CD4-positive, alpha-beta T cell (primary cell): ENCODE measurements at regions not wholly inside any gene's neighbourhood (a gene's known extent, or its start where the extent isn't known, plus 50 kb on each side); places are given as distances from the start of the nearest gene placed in this dataset.

ENCODE experiments used
- ATAC-seq: fragments of 200-7000 bp; cut with Tn5 transposase; one replicate; pipeline ENCODE4 v1.10.0; 2022; ENCODE audit warnings: mild to moderate bottlenecking; ENCODE audit not compliant: poor library complexity
- CTCF ChIA-PET: fragments of 350-600 bp; sonication (Branson Sonifier 250); formaldehyde crosslinking; loops from one replicate; lab custom pipeline; 2021; ENCODE audit warnings: antibody characterized with exemption, inconsistent platforms; lab: Charles Lee
- POLR2A ChIA-PET: fragments of 350-600 bp; sonication (Branson Sonifier 250); formaldehyde crosslinking; loops from one replicate; lab custom pipeline; 2021; ENCODE audit warnings: antibody characterized with exemption, inconsistent platforms; lab: Charles Lee
- DNase-seq, 14 experiments: peaks; one replicate each; pipeline ENCODE4 v3.0.0-alpha.2; 2013 to 2020; ENCODE audit warnings: mixed read lengths in 2 of 14
- H3K27ac ChIP-seq, 2 donors: one replicate each; pipeline versions ENCODE4 v1.5.1 to v1.7.0; 2013; ENCODE audit warnings: low read length in 2 of 2, low read depth in 1 of 2, mild to moderate bottlenecking in 1 of 2
- H3K27me3 ChIP-seq, 2 experiments: 1 replicate in 1 of 2; 2 replicates in 1 of 2; pipeline versions ENCODE4 v1.6.1 to v1.7.0; 2013; ENCODE audit warnings: low read length in 2 of 2, control low read depth in 1 of 2, mild to moderate bottlenecking in 1 of 2, moderate library complexity in 1 of 2; ENCODE audit not compliant: insufficient read depth in 2 of 2, control insufficient read depth in 1 of 2
- H3K36me3 ChIP-seq: one replicate; pipeline ENCODE4 v1.6.1; 2013; ENCODE audit warnings: low read length, control low read depth; ENCODE audit not compliant: insufficient read depth
- H3K4me1 ChIP-seq: one replicate; pipeline ENCODE4 v1.6.1; 2013; ENCODE audit warnings: low read length, control low read depth; ENCODE audit not compliant: insufficient read depth
- H3K4me3 ChIP-seq: one replicate; pipeline ENCODE4 v1.5.1; 2013; ENCODE audit warnings: mild to moderate bottlenecking, low read length, moderate library complexity
- H3K9me3 ChIP-seq, 2 experiments: 1 replicate in 1 of 2; 2 replicates in 1 of 2; pipeline versions ENCODE4 v1.6.1 to v1.7.0; 2013; ENCODE audit warnings: low read length in 2 of 2, mild to moderate bottlenecking in 2 of 2, control low read depth in 1 of 2, moderate library complexity in 1 of 2; ENCODE audit not compliant: control insufficient read depth in 1 of 2, insufficient read depth in 1 of 2
- H3K27ac Mint-ChIP-seq: one replicate; pipeline ENCODE4 v1.8.0; 2020; ENCODE audit warnings: mixed read lengths
- H3K27me3 Mint-ChIP-seq: one replicate; pipeline ENCODE4 v1.8.0; 2021; ENCODE audit warnings: mixed read lengths
- H3K36me3 Mint-ChIP-seq: one replicate; pipeline ENCODE4 v1.8.0; 2021; ENCODE audit warnings: low read depth, mixed read lengths
- H3K4me1 Mint-ChIP-seq: one replicate; pipeline ENCODE4 v1.8.0; 2021; ENCODE audit warnings: low read depth, mixed read lengths
- H3K4me3 Mint-ChIP-seq: one replicate; pipeline ENCODE4 v1.8.0; 2020; ENCODE audit warnings: mild to moderate bottlenecking, mixed read lengths
- H3K9me3 Mint-ChIP-seq: one replicate; pipeline ENCODE4 v1.8.0; 2020; ENCODE audit warnings: mixed read lengths
- intact Hi-C, 2 experiments: fragments of 100-400 bp; cut with DNase I in 1 of 2; cut with micrococcal nuclease in 1 of 2; formaldehyde crosslinking; loops; one replicate each; pipeline versions ENCODE4 v1.15.1 to v1.9.0; 2023 to 2025; cut with DNase I, micrococcal nuclease
- TF ChIP-seq, protein P1 (sequence below): fragments of 200-600 bp; IDR thresholded peaks from one replicate; pipeline ENCODE4 v1.8.0; 2022; ENCODE audit warnings: antibody characterized with exemption, mild to moderate bottlenecking

DNA sequence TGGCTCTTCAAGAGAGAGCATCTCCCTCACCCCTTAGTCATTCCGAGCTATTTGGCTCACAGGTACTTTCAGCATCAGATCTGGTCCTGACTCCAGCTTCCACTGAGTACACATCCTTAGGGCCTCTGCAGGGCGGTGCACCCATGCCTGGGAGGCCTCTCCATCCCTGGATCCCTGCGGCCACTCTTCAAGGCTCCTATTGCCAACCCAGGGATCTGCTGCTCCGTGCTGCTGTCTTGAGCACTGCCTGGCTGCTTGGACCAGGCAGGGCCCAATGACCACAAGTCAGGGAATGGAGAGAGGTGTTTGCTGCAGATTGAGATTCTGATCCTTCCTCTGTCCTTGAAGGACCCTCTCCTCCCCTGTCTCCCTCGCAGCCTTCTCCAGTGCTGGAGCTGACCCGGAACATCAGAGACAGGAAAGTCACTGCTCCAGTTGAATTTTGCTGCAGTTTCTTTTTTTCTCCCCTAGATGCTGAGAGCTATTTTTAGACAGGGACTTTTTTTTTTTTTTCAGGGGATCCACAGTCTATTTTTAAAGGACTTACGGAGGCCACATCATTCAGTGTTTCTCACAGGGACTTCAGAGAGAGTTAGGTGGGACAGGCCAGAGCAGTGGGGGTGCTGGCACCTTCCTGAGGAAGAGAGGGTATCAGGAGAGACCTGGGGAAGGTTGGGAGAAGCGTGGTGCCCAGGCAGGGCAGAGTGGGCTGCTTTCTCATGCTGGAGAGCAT is 50.1 kb upstream of the KCNA1 start:
- Histone ChIP-seq H3K4me1 (peaks cover 16% of the 10 kb centered on the region), H3K36me3 (no peaks in the 10 kb centered on the region), H3K27ac (no peak overlapping the region), H3K4me3 (no peak overlapping the region), H3K9me3 (no peaks in the 10 kb centered on the region), H3K27me3 (peaks cover 0 to 9% of the 10 kb centered on the region in 2 experiments)
- DNase-seq = no peak
- Mint-ChIP-seq H3K9me3 (no peaks in the 10 kb centered on the region), H3K36me3 (no peaks in the 10 kb centered on the region), H3K4me1 (peaks cover 17% of the 10 kb centered on the region), H3K4me3 (no peak overlapping the region), H3K27ac (no peak overlapping the region), H3K27me3 (peaks cover 38% of the 10 kb centered on the region)
- TF ChIP-seq, protein P1, sequence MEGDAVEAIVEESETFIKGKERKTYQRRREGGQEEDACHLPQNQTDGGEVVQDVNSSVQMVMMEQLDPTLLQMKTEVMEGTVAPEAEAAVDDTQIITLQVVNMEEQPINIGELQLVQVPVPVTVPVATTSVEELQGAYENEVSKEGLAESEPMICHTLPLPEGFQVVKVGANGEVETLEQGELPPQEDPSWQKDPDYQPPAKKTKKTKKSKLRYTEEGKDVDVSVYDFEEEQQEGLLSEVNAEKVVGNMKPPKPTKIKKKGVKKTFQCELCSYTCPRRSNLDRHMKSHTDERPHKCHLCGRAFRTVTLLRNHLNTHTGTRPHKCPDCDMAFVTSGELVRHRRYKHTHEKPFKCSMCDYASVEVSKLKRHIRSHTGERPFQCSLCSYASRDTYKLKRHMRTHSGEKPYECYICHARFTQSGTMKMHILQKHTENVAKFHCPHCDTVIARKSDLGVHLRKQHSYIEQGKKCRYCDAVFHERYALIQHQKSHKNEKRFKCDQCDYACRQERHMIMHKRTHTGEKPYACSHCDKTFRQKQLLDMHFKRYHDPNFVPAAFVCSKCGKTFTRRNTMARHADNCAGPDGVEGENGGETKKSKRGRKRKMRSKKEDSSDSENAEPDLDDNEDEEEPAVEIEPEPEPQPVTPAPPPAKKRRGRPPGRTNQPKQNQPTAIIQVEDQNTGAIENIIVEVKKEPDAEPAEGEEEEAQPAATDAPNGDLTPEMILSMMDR = no peak
- ChIA-PET POLR2A (no interaction called here), CTCF (interaction anchor here (0.8 kb wide), 1 partner anchor 10 kb away, joined by 3 read pairs; no protein-coding TSS in a partner anchor)
- intact Hi-C loops = loop anchor here (5.0 to 10.0 kb wide), 6 partner anchors 143 to 1185 kb away; no protein-coding TSS in a partner anchor
- no peak for ATAC-seq
